ENCODE measurements at regions not wholly inside any gene's neighbourhood (a gene's known extent, or its start where the extent isn't known, plus 50 kb on each side); places are given as distances from the start of the nearest gene placed in this dataset.
"Not testable (repeated sequence)": the region's sequence is repeated elsewhere in the genome, so short reads cannot be mapped to it uniquely, and the experiment has no call there.

GRCh38 chr16:52386694-52387093 lies 160.2 kb downstream of the TOX3 start:
- DNase-seq (ENCODE audit: low read depth in 2 of 2) = no peak

GRCh38 chr16:52384378-52384777 lies 162.6 kb downstream of the TOX3 start:
- DNase-seq (ENCODE audit: low read depth in 2 of 2) = no peak

- DNase-seq (ENCODE audit: low read depth in 2 of 2) = no peak
Observed at GRCh38 chr16:52383640-52384292, 163.2 kb downstream of the TOX3 start.

- no peak for DNase-seq (ENCODE audit: low read depth in 2 of 2)
Observed at GRCh38 chr16:52383119-52383518, 163.8 kb downstream of the TOX3 start.

GRCh38 chr16:52379551-52379950 lies 167.4 kb downstream of the TOX3 start:
- DNase-seq (ENCODE audit: low read depth in 2 of 2) = no peak

- DNase-seq (ENCODE audit: low read depth in 2 of 2) = no peak
Observed at GRCh38 chr16:52376676-52377280, 170.2 kb downstream of the TOX3 start.

GRCh38 chr16:52372313-52372712 lies 174.6 kb downstream of the TOX3 start:
- DNase-seq (ENCODE audit: low read depth in 2 of 2) = no peak

GRCh38 chr16:52368859-52369258 lies 178.1 kb downstream of the TOX3 start:
- no peak for DNase-seq (ENCODE audit: low read depth in 2 of 2)

- DNase-seq (ENCODE audit: low read depth in 2 of 2) = no peak
Observed at GRCh38 chr16:52367821-52368220, 179.1 kb downstream of the TOX3 start.

- DNase-seq (ENCODE audit: low read depth in 2 of 2) = no peak
Observed at GRCh38 chr16:52366983-52367382, 180.0 kb downstream of the TOX3 start.

GRCh38 chr16:52364500-52364899 lies 182.4 kb downstream of the TOX3 start:
- no peak for DNase-seq (ENCODE audit: low read depth in 2 of 2)

- no peak for DNase-seq (ENCODE audit: low read depth in 2 of 2)
Observed at GRCh38 chr16:52363082-52363481, 183.9 kb downstream of the TOX3 start.

GRCh38 chr16:52357711-52358110 lies 189.2 kb downstream of the TOX3 start:
- DNase-seq (ENCODE audit: low read depth in 2 of 2) = no peak

GRCh38 chr16:52353249-52353648 lies 193.7 kb downstream of the TOX3 start:
- DNase-seq (ENCODE audit: low read depth in 2 of 2) = no peak

- DNase-seq (ENCODE audit: low read depth in 2 of 2) = no peak
Observed at GRCh38 chr16:52351451-52351850, 195.5 kb downstream of the TOX3 start.

- no peak for DNase-seq (ENCODE audit: low read depth in 2 of 2)
Observed at GRCh38 chr16:52350031-52350642, 196.8 kb downstream of the TOX3 start.

- no peak for DNase-seq (ENCODE audit: low read depth in 2 of 2)
Observed at GRCh38 chr16:52346709-52347108, 200.2 kb downstream of the TOX3 start.

- not testable (repeated sequence) for DNase-seq (ENCODE audit: low read depth in 2 of 2)
Observed at GRCh38 chr16:52333673-52334072, 213.3 kb downstream of the TOX3 start.

- no peak for DNase-seq (ENCODE audit: low read depth in 2 of 2)
Observed at GRCh38 chr16:52320930-52321439, 226.0 kb downstream of the TOX3 start.

- DNase-seq (ENCODE audit: low read depth in 2 of 2) = no peak
Observed at GRCh38 chr16:52318302-52319009, 228.5 kb downstream of the TOX3 start.

GRCh38 chr16:52316241-52316640 lies 230.7 kb downstream of the TOX3 start:
- DNase-seq (ENCODE audit: low read depth in 2 of 2) = no peak

GRCh38 chr16:52312716-52313115 lies 234.2 kb downstream of the TOX3 start:
- DNase-seq (ENCODE audit: low read depth in 2 of 2) = no peak
